HG02884 (cell line): ENCODE measurements at regions not wholly inside any gene's neighbourhood (a gene's known extent, or its start where the extent isn't known, plus 50 kb on each side); places are given as distances from the start of the nearest gene placed in this dataset.

Experiments used
- ATAC-seq: cut with Tn5 transposase; IDR thresholded peaks from one replicate; pipeline ENCODE4 v1.9.1; 2021; ENCODE audit warnings: mild to moderate bottlenecking, moderate library complexity; ENCODE audit not compliant: unreplicated experiment

DNA sequence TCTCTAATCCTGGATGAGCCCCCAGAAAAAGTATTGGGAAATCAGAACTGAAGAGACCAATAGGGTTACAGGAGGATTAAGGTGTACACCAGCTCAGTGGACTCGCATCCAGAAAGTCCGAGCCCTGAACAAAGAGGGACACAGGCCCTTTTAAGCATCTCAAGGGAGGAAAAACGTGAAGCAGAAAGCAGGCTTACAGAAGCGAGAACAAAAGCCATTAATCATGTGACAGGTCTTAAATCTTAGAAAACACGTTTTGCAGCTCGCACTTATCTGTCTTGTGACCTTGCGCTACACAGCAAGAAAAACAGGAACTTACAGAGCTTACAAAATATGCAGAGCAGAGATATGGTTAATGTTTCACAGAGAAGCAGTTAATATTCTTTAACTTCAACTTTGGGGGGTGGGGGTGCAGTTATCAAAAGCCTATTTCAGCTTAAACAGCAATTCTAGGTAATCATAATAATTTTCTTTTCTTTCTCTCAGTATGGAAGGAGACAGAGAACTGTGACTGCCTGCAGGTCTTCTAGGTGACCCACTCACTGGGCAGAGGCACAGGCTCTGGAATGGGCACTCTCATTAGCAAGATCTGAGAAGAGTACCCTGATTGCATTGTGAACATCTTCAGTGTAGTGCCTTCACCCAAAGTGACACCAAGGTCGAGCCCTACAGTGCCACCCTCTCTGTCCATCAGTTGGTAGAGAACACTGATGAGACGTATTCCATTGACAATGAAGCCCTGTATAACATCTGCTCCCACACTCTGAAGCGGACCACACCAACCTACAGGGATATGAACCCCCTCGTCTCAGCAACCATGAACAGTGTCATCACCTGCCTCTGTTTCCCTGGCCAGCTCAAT is 65.0 kb upstream of the MOCS1 start:
- no peak for ATAC-seq

DNA sequence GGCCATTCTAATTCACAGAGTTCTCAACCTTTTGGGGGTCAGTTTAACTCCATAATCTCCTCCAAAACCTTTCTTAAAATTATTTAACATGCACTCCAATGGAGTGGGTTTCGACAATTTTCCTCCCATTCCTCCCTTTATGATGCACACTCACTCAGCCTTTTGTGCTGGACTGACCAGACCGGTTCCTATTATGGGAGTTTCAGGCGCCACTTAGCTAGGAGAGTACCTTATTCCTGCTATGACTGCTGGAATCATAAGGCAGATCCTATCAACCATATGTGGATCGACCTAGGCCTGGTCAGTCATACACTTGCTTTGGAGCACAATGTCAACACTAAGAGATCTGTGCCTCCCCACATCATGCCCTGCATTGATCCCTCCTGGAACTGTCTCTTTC is 63.9 kb upstream of the MOCS1 start:
- ATAC-seq = no peak

DNA sequence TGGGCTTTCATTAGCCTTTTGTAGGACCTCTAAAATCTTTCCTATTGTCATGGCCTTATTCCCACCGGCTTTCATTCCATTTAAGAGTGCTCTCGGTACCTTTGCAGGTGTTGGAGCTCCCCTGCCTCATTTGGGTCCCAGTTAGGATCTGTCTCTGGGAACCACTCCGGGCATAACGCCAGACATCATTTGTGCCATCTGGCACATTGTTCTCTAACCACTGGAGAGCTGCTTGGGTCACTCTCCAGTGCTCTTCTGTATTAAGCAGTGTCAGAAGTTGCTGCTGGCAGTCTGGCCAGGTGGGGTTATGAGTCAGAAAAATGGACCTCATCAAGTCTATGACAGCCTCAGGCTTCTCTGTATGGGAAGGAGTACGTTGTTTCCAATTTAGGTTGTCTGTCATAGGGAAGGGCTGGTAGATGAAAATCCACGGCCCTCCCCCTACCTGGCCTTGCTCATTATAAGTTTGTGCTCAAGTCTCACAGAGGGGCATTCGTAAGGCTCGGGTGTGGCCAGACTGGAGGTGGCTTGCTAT is 62.9 kb upstream of the MOCS1 start:
- ATAC-seq = no peak

DNA sequence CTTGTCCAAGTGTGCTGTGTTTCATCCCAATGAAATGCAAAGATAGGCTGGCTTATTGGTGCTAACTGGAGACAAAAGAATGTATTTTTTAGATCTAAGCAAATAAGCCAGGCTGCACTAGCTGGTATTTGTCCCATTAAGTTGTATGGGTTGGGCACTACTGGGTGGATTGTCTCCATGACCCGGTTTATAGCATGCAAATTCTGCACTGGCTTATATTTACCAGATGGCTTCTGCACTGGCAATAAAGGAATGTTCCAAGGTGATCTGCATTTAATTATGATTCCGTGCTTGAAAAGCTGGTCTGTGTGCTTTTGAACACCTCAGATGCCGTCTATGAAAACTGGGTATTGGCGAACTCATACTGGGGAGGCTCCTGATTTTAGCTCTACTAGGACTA is 61.4 kb upstream of the MOCS1 start:
- no peak for ATAC-seq

DNA sequence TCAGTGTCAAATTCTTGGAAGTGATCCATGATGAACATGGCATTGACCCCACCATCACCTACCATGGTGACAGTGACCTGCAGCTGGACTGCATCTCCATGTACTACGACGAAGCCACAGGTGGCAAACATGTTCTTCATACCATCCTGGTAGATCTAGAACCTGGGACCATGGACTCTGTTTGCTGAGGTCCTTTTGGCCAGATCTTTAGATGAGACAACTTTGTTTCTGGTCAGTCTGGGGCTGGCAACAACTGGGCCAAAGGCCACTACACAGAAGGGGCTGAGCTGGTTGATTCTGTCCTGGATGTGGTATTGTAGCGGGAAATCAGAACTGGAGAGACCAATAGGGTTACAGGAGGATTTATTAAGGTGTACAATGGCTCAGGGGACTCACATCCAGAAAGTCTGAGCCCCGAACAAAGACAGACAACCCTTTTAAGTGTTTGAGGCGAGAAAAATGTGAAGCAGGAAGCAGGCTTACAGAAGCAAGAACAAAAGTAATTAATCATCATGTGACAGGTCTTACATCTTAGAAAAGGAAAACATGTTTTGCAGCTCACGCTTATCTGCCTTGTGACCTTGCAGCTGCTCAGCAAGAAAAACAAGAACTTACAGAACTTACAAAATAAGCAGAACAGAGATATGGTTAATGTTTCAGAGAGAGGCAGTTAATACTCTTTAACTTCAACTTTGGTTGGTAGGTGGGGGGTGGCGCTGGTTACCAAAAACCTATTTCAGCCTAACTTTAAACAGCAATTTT is 58.8 kb upstream of the MOCS1 start:
- ATAC-seq = no peak
